GM23338 (cell line): ENCODE measurements at regions not wholly inside any gene's neighbourhood (a gene's known extent, or its start where the extent isn't known, plus 50 kb on each side); places are given as distances from the start of the nearest gene placed in this dataset.

Source experiments
- ATAC-seq: fragments of 200-7000 bp; cut with Tn5 transposase; 3 replicates; pipeline ENCODE4 v1.9.1; 2020
- DNase-seq: peaks from one replicate; pipeline ENCODE4 v3.0.0-alpha.2; 2015; ENCODE audit warnings: low spot score
- H2AFZ ChIP-seq: fragments of 200-600 bp; sonication (generic); 2 replicates; pipeline ENCODE4 v1.8.0; 2016; ENCODE audit warnings: antibody characterized with exemption, mild to moderate bottlenecking, moderate library complexity
- H3F3A ChIP-seq: fragments of 200-600 bp; sonication (generic); replicated peaks from 2 replicates; pipeline ENCODE4 v1.8.0; 2017; ENCODE audit warnings: antibody characterized with exemption, mixed run types, low read depth
- H3K27ac ChIP-seq: fragments of 200-600 bp; sonication (generic); 2 replicates; pipeline ENCODE4 v1.6.1; 2016; ENCODE audit warnings: low read depth
- H3K27me3 ChIP-seq: fragments of 200-600 bp; sonication (generic); 2 replicates; pipeline ENCODE4 v1.8.0; 2016; ENCODE audit warnings: mild to moderate bottlenecking, mixed run types, moderate library complexity; ENCODE audit not compliant: insufficient read depth
- H3K36me3 ChIP-seq: fragments of 200-600 bp; sonication (generic); 2 replicates; pipeline ENCODE4 v1.8.0; 2016; ENCODE audit warnings: mild to moderate bottlenecking; ENCODE audit not compliant: insufficient read depth
- H3K4me1 ChIP-seq: fragments of 200-600 bp; sonication (generic); 2 replicates; pipeline ENCODE4 v1.8.0; 2016; ENCODE audit warnings: mild to moderate bottlenecking, moderate library complexity; ENCODE audit not compliant: insufficient read depth
- H3K4me2 ChIP-seq: fragments of 200-600 bp; sonication (generic); 2 replicates; pipeline ENCODE4 v1.7.1; 2017; ENCODE audit warnings: mixed run types
- H3K4me3 ChIP-seq: fragments of 200-600 bp; sonication (generic); 2 replicates; pipeline ENCODE4 v1.6.1; 2016; ENCODE audit warnings: mixed run types
- H3K79me2 ChIP-seq: fragments of 200-600 bp; sonication (generic); replicated peaks from 2 replicates; pipeline ENCODE4 v1.8.0; 2017; ENCODE audit warnings: mild to moderate bottlenecking; ENCODE audit not compliant: insufficient read depth
- H3K9me2 ChIP-seq: fragments of 200-600 bp; sonication (generic); 2 replicates; pipeline ENCODE4 v1.8.0; 2017; ENCODE audit not compliant: insufficient read depth
- H4K20me1 ChIP-seq: fragments of 200-600 bp; sonication (generic); replicated peaks from 2 replicates; pipeline ENCODE4 v1.8.0; 2017; ENCODE audit warnings: mild to moderate bottlenecking; ENCODE audit not compliant: insufficient read depth
- H3K27ac Mint-ChIP-seq: 2 replicates; pipeline ENCODE4 v1.8.0; 2020; ENCODE audit warnings: inconsistent platforms, mild to moderate bottlenecking, moderate library complexity, mixed read lengths
- H3K27me3 Mint-ChIP-seq: 3 replicates; pipeline ENCODE4 v1.8.0; 2022; ENCODE audit warnings: low read depth, mild to moderate bottlenecking, moderate library complexity, mixed read lengths, inconsistent platforms; ENCODE audit not compliant: insufficient read depth, poor library complexity
- H3K36me3 Mint-ChIP-seq: 3 replicates; pipeline ENCODE4 v1.8.0; 2021; ENCODE audit warnings: low read depth, mild to moderate bottlenecking, inconsistent platforms, moderate library complexity, mixed read lengths
- H3K4me1 Mint-ChIP-seq: 3 replicates; pipeline ENCODE4 v1.8.0; 2020; ENCODE audit warnings: mild to moderate bottlenecking, inconsistent platforms, mixed read lengths
- H3K4me3 Mint-ChIP-seq: 3 replicates; pipeline ENCODE4 v1.8.0; 2021; ENCODE audit warnings: moderate library complexity, mild to moderate bottlenecking, inconsistent platforms, mixed read lengths
- H3K9me3 Mint-ChIP-seq: 3 replicates; pipeline ENCODE4 v1.8.0; 2020; ENCODE audit warnings: moderate library complexity, mild to moderate bottlenecking, inconsistent platforms, mixed read lengths
- CREB1 ChIP-seq: fragments of 250-450 bp; sonication (Bioruptor Pico); IDR thresholded peaks from 2 replicates; pipeline ENCODE4 v1.5.0; 2020; ENCODE audit warnings: low read depth, mild to moderate bottlenecking, moderate library complexity
- CTCF ChIP-seq, 2 experiments: fragments of 200-600 bp in 1 of 2; sonication (generic) in 1 of 2; conservative IDR thresholded peaks; 2 replicates each; pipeline versions ENCODE4 v1.5.1 to v1.6.1; 2016 to 2017; ENCODE audit warnings: antibody characterized with exemption in 2 of 2, low read depth in 2 of 2, mild to moderate bottlenecking in 2 of 2, moderate library complexity in 1 of 2
- ETS1 ChIP-seq: IDR thresholded peaks from 2 replicates; pipeline ENCODE4 v1.6.1; 2016; ENCODE audit warnings: antibody characterized with exemption
- EZH2 ChIP-seq: fragments of 200-600 bp; sonication (generic); IDR thresholded peaks from one replicate; pipeline ENCODE4 v1.8.0; 2017; ENCODE audit warnings: antibody characterized with exemption, mild to moderate bottlenecking, low read depth; ENCODE audit not compliant: unreplicated experiment
- EZH2phosphoT487 ChIP-seq: fragments of 200-600 bp; sonication (generic); IDR thresholded peaks from one replicate; pipeline ENCODE4 v1.8.1; 2018; ENCODE audit warnings: antibody characterized with exemption; ENCODE audit not compliant: unreplicated experiment
- JUNB ChIP-seq: IDR thresholded peaks from one replicate; pipeline ENCODE4 v1.6.1; 2016; ENCODE audit warnings: antibody characterized with exemption; ENCODE audit not compliant: unreplicated experiment
- NANOG ChIP-seq: IDR thresholded peaks from 2 replicates; pipeline ENCODE4 v1.6.1; 2016; ENCODE audit warnings: antibody characterized with exemption, borderline replicate concordance
- POLR2AphosphoS5 ChIP-seq: IDR thresholded peaks from 2 replicates; pipeline ENCODE4 v1.6.1; 2016; ENCODE audit warnings: antibody characterized with exemption, low read depth
- REST ChIP-seq: IDR thresholded peaks from one replicate; pipeline ENCODE4 v1.6.1; 2018; ENCODE audit warnings: antibody characterized with exemption; ENCODE audit not compliant: unreplicated experiment
- STAT1 ChIP-seq: IDR thresholded peaks from one replicate; pipeline ENCODE4 v1.6.1; 2016; ENCODE audit warnings: antibody characterized with exemption; ENCODE audit not compliant: unreplicated experiment
- ZNF114 ChIP-seq: fragments of 250-450 bp; sonication (Bioruptor Pico); IDR thresholded peaks from 2 replicates; pipeline ENCODE4 v1.5.0; 2020; ENCODE audit warnings: mild to moderate bottlenecking, moderate library complexity
- ZNF331 ChIP-seq: fragments of 250-450 bp; sonication (Bioruptor Pico); IDR thresholded peaks from 2 replicates; pipeline ENCODE4 v1.5.0; 2020; ENCODE audit warnings: low read depth, mild to moderate bottlenecking, moderate library complexity
- ZNF462 ChIP-seq: fragments of 250-450 bp; sonication (Bioruptor Pico); IDR thresholded peaks from 2 replicates; pipeline ENCODE4 v1.5.0; 2020; ENCODE audit warnings: mild to moderate bottlenecking, moderate library complexity

GRCh38 chr3:127375151-127375930 lies 87.5 kb upstream of the PRR20G start:
- Histone ChIP-seq H3K4me3 (no peak overlapping the region), H3K9me2 (no peaks in the 10 kb centered on the region), H3K27me3 (no peaks in the 10 kb centered on the region), H3K4me1 (no peaks in the 10 kb centered on the region), H3K4me2 (no peak overlapping the region), H3K36me3 (no peaks in the 10 kb centered on the region), H3K79me2 (no peaks in the 10 kb centered on the region), H3K27ac (no peak overlapping the region), H4K20me1 (no peaks in the 10 kb centered on the region), H3F3A (no peaks in the 10 kb centered on the region), H2AFZ (no peak overlapping the region)
- DNase-seq = no peak
- Mint-ChIP-seq H3K4me3 (no peak overlapping the region), H3K9me3 (no peaks in the 10 kb centered on the region), H3K27ac (no peak overlapping the region), H3K4me1 (peaks cover 2% of the 10 kb centered on the region; the same call in 1 of the 3 replicates), H3K36me3 (no peaks in the 10 kb centered on the region), H3K27me3 (peaks cover 3% of the 10 kb centered on the region)
- TF ChIP-seq ZNF331 (CRISPR knock-in tag) = no peak
- no peak for TF ChIP-seq CTCF (conservative IDR thresholded peaks at IDR 0.05; ENCODE audit: low read depth in 2 of 2)
- TF ChIP-seq POLR2AphosphoS5 = no peak
- no peak for TF ChIP-seq REST
- no peak for TF ChIP-seq CREB1 (CRISPR knock-in tag)
- TF ChIP-seq ZNF114 (CRISPR knock-in tag) = no peak
- TF ChIP-seq NANOG = no peak
- TF ChIP-seq EZH2phosphoT487 = no peak
- no peak for TF ChIP-seq EZH2
- TF ChIP-seq JUNB = no peak
- TF ChIP-seq ETS1 = no peak
- no peak for TF ChIP-seq STAT1
- TF ChIP-seq ZNF462 (CRISPR knock-in tag) = no peak
- no peak for ATAC-seq
